AG04449 (cell line): ENCODE measurements at regions not wholly inside any gene's neighbourhood (a gene's known extent, or its start where the extent isn't known, plus 50 kb on each side); places are given as distances from the start of the nearest gene placed in this dataset.

Experiments
- CTCF ChIA-PET: fragments of 350-600 bp; formaldehyde crosslinking; extraction: SDS; loops from one replicate; lab custom pipeline; 2021; ENCODE audit warnings: antibody characterized with exemption; lab: Yijun Ruan, JAX
- POLR2A ChIA-PET: fragments of 400-600, 350-600 bp; formaldehyde crosslinking; extraction: SDS; loops from one replicate; lab custom pipeline; 2020; ENCODE audit warnings: antibody characterized with exemption, inconsistent platforms; lab: Yijun Ruan, JAX
- DNase-seq: peaks from one replicate; pipeline ENCODE4 v3.0.0-alpha.2; 2010; ENCODE audit warnings: low read depth, low spot score
- H3K4me3 ChIP-seq: 2 replicates; pipeline ENCODE4 v1.5.1; 2011; ENCODE audit warnings: low read depth, mild to moderate bottlenecking, control low read depth, low read length
- CTCF ChIP-seq: IDR thresholded peaks from one replicate; pipeline ENCODE4 v1.5.1; 2011; ENCODE audit warnings: mild to moderate bottlenecking, moderate library complexity, low read length, control low read depth, inconsistent platforms; ENCODE audit not compliant: insufficient read depth; ENCODE audit errors: missing control alignments

GRCh38 chr13:20351281-20352022 lies 119.3 kb upstream of the GJB6 start:
- ChIA-PET CTCF (no interaction called here), POLR2A (no interaction called here)
- no peak for TF ChIP-seq CTCF
- H3K4me3 ChIP-seq, result no peak overlapping the region
- peak; percentile 59 for DNase-seq

GRCh38 chr13:20350819-20351218 lies 118.7 kb upstream of the GJB6 start:
- CTCF ChIA-PET, result no interaction called here

GRCh38 chr13:20350382-20350763 lies 118.3 kb upstream of the GJB6 start:
- POLR2A ChIA-PET, result no interaction called here
- TF ChIP-seq CTCF, result no peak
- no peak for DNase-seq
- H3K4me3 ChIP-seq, result no peak overlapping the region
- CTCF ChIA-PET, result no interaction called here

More at GRCh38 chr13:20350819-20351218, 118.7 kb upstream of the GJB6 start:
- POLR2A ChIA-PET, result no interaction called here
- no peak overlapping the region for H3K4me3 ChIP-seq
- no peak for TF ChIP-seq CTCF
- DNase-seq, result no peak

- H3K4me3 ChIP-seq, result no peak overlapping the region
- no peak for DNase-seq
- no peak for TF ChIP-seq CTCF
- CTCF ChIA-PET, result no interaction called here
- POLR2A ChIA-PET, result no interaction called here
These were observed 117.7 kb upstream of the GJB6 start for GRCh38 chr13:20349564-20350381.

GRCh38 chr13:20348645-20349408 lies 116.7 kb upstream of the GJB6 start:
- POLR2A ChIA-PET, result no interaction called here
- TF ChIP-seq CTCF, result no peak
- no peak for DNase-seq
- CTCF ChIA-PET, result no interaction called here
- H3K4me3 ChIP-seq, result no peak overlapping the region

- DNase-seq, result no peak
- no peak overlapping the region for H3K4me3 ChIP-seq
- POLR2A ChIA-PET, result no interaction called here
- no peak for TF ChIP-seq CTCF
- CTCF ChIA-PET, result no interaction called here
These were observed 115.9 kb upstream of the GJB6 start for GRCh38 chr13:20348018-20348417.
